GM12864 (cell line): ENCODE measurements at regions not wholly inside any gene's neighbourhood (a gene's known extent, or its start where the extent isn't known, plus 50 kb on each side); places are given as distances from the start of the nearest gene placed in this dataset.

ENCODE experiments used
- DNase-seq: peaks from one replicate; pipeline ENCODE4 v3.0.0-alpha.2; 2011; ENCODE audit warnings: low read depth
- H3K4me3 ChIP-seq: 2 replicates; pipeline ENCODE4 v1.5.1; 2011; ENCODE audit warnings: mild to moderate bottlenecking, low read depth, low read length, control low read depth
- CTCF ChIP-seq: IDR thresholded peaks from 2 replicates; pipeline ENCODE4 v1.5.1; 2011; ENCODE audit warnings: low read depth, mild to moderate bottlenecking, moderate library complexity, low read length, control low read depth, inconsistent platforms; ENCODE audit errors: missing control alignments

- no peak overlapping the region for H3K4me3 ChIP-seq
- no peak for TF ChIP-seq CTCF
- no peak for DNase-seq
Measured at GRCh38 chr5:38166832-38167231, 91.5 kb upstream of the EGFLAM start.

- no peak for DNase-seq
- TF ChIP-seq CTCF: no peak
- no peak overlapping the region for H3K4me3 ChIP-seq
Measured at GRCh38 chr5:38165435-38165834, 92.9 kb upstream of the EGFLAM start.

GRCh38 chr5:38164776-38165399, 93.5 kb upstream of the EGFLAM start:
- no peak for TF ChIP-seq CTCF
- H3K4me3 ChIP-seq: no peak overlapping the region
- DNase-seq: no peak

GRCh38 chr5:38163636-38164237, 94.6 kb upstream of the EGFLAM start:
- no peak for DNase-seq
- TF ChIP-seq CTCF: no peak
- no peak overlapping the region for H3K4me3 ChIP-seq

DNA sequence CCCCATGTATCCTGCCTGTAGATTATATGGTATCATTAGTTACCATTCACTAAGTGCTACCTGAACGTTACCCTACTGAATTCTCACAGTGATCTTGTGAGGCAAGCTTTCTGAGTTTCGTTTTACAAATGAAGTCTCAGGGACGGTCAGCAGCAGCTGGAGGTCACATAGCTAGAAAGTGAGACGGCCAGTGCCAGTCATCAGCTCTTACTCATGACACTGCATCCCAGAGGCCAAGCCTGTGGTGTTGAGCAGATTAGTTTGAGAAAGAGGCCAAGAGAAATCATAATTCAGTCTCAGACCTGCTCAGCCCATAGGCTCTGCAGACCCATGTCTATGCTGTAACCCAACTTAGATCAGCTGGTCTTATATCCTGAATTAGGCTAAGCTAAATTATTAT, 95.7 kb upstream of the EGFLAM start:
- H3K4me3 ChIP-seq: no peak overlapping the region
- no peak for DNase-seq
- no peak for TF ChIP-seq CTCF

DNA sequence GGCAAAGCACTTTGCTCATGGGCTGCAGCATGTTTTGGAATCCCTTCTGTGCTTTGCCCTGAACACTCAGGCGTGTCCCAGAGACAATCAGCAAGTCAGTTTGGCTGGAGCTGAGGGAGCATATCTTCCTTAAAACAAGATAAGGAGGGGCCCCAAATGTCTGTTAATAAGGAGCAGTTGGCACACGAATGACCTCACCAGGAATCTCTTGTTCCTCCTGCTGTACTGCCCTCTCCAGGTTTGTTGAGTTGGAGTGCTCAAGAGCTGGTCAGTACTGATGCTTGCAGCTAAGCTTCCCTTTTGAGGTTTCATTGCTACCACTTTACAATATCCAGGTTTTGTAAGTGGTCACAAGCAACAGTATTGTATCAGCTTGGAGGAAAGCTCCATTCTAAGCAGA, 101.3 kb upstream of the EGFLAM start:
- no peak overlapping the region for H3K4me3 ChIP-seq
- DNase-seq: no peak
- TF ChIP-seq CTCF: no peak

- no peak for DNase-seq
- no peak for TF ChIP-seq CTCF
- H3K4me3 ChIP-seq: no peak overlapping the region
Measured at GRCh38 chr5:38154615-38155204, 103.6 kb upstream of the EGFLAM start.
